ENCODE measurements at regions not wholly inside any gene's neighbourhood (a gene's known extent, or its start where the extent isn't known, plus 50 kb on each side); places are given as distances from the start of the nearest gene placed in this dataset.

- Mint-ChIP-seq H3K27ac (no peak overlapping the region), H3K4me1 (no peaks in the 10 kb centered on the region), H3K27me3 (peaks cover 27% of the 10 kb centered on the region), H3K4me3 (no peak overlapping the region), H3K9me3 (peaks cover 0 to 4% (median 0%) of the 10 kb centered on the region in 7 donors), H3K36me3 (no peaks in the 10 kb centered on the region)
- Histone ChIP-seq H3K4me3 (ENCODE audit: low read depth, low read length) (no peak overlapping the region), H3K36me3 (ENCODE audit: control insufficient read depth, insufficient read depth, low read length) (no peaks in the 10 kb centered on the region), H3K4me1 (ENCODE audit: control insufficient read depth, insufficient read depth, low read length, poor library complexity, severe bottlenecking) (no peaks in the 10 kb centered on the region), H3K27me3 (ENCODE audit: control insufficient read depth, insufficient read depth, low read length) (peaks cover 9% of the 10 kb centered on the region), H3K9me3 (ENCODE audit: control insufficient read depth in 2 of 2, low read length in 2 of 2) (no peaks in the 10 kb centered on the region), H3K27ac (ENCODE audit: insufficient read depth, low read length, poor library complexity, severe bottlenecking) (no peak overlapping the region)
- DNase-seq (no peak), ATAC-seq (ENCODE audit: low read depth in 2 of 2) (no peak)
These were observed 303.6 kb downstream of the TFAP2C start for GRCh38 chr20:56932575-56933330.

GRCh38 chr20:56933331-56933698, 304.2 kb downstream of the TFAP2C start:
- no peaks in the 10 kb centered on the region for H3K36me3 Mint-ChIP-seq
- ATAC-seq (ENCODE audit: low read depth in 2 of 2) (no peak), DNase-seq (no peak)
- no peaks in the 10 kb centered on the region for H3K4me1 Mint-ChIP-seq
- H3K27me3 Mint-ChIP-seq = peaks cover 24% of the 10 kb centered on the region
- H3K27ac Mint-ChIP-seq = no peak overlapping the region
- H3K9me3 Mint-ChIP-seq = peaks cover 0 to 4% (median 0%) of the 10 kb centered on the region in 7 donors
- no peaks in the 10 kb centered on the region for H3K9me3 ChIP-seq (ENCODE audit: control insufficient read depth in 2 of 2, low read length in 2 of 2)
- H3K27ac ChIP-seq (ENCODE audit: insufficient read depth, low read length, poor library complexity, severe bottlenecking) = no peak overlapping the region
- no peaks in the 10 kb centered on the region for H3K36me3 ChIP-seq (ENCODE audit: control insufficient read depth, insufficient read depth, low read length)
- no peak overlapping the region for H3K4me3 Mint-ChIP-seq
- H3K4me1 ChIP-seq (ENCODE audit: control insufficient read depth, insufficient read depth, low read length, poor library complexity, severe bottlenecking) = no peaks in the 10 kb centered on the region
- no peak overlapping the region for H3K4me3 ChIP-seq (ENCODE audit: low read depth, low read length)
- H3K27me3 ChIP-seq (ENCODE audit: control insufficient read depth, insufficient read depth, low read length) = peaks cover 7% of the 10 kb centered on the region

GRCh38 chr20:56934888-56935287, 305.8 kb downstream of the TFAP2C start:
- Mint-ChIP-seq H3K4me3 (no peak overlapping the region), H3K27me3 (peaks cover 11% of the 10 kb centered on the region), H3K4me1 (no peaks in the 10 kb centered on the region), H3K27ac (no peak overlapping the region), H3K36me3 (no peaks in the 10 kb centered on the region), H3K9me3 (peaks cover 0 to 2% (median 0%) of the 10 kb centered on the region in 7 donors)
- no peak overlapping the region for H3K4me3 ChIP-seq (ENCODE audit: low read depth, low read length)
- H3K27me3 ChIP-seq (ENCODE audit: control insufficient read depth, insufficient read depth, low read length) = peaks cover 5% of the 10 kb centered on the region
- ATAC-seq (ENCODE audit: low read depth in 2 of 2) (no peak), DNase-seq (no peak)
- no peaks in the 10 kb centered on the region for H3K4me1 ChIP-seq (ENCODE audit: control insufficient read depth, insufficient read depth, low read length, poor library complexity, severe bottlenecking)
- H3K27ac ChIP-seq (ENCODE audit: insufficient read depth, low read length, poor library complexity, severe bottlenecking) = no peak overlapping the region
- no peaks in the 10 kb centered on the region for H3K9me3 ChIP-seq (ENCODE audit: control insufficient read depth in 2 of 2, low read length in 2 of 2)
- H3K36me3 ChIP-seq (ENCODE audit: control insufficient read depth, insufficient read depth, low read length) = no peaks in the 10 kb centered on the region

- Mint-ChIP-seq H3K27ac (no peak overlapping the region), H3K4me1 (no peaks in the 10 kb centered on the region), H3K9me3 (peaks cover 0 to 2% (median 0%) of the 10 kb centered on the region in 7 donors), H3K36me3 (no peaks in the 10 kb centered on the region), H3K27me3 (no peaks in the 10 kb centered on the region), H3K4me3 (no peak overlapping the region)
- Histone ChIP-seq H3K27ac (ENCODE audit: insufficient read depth, low read length, poor library complexity, severe bottlenecking) (no peak overlapping the region), H3K27me3 (ENCODE audit: control insufficient read depth, insufficient read depth, low read length) (no peaks in the 10 kb centered on the region), H3K4me3 (ENCODE audit: low read depth, low read length) (no peak overlapping the region), H3K9me3 (ENCODE audit: control insufficient read depth in 2 of 2, low read length in 2 of 2) (no peaks in the 10 kb centered on the region), H3K4me1 (ENCODE audit: control insufficient read depth, insufficient read depth, low read length, poor library complexity, severe bottlenecking) (no peaks in the 10 kb centered on the region), H3K36me3 (ENCODE audit: control insufficient read depth, insufficient read depth, low read length) (no peaks in the 10 kb centered on the region)
- DNase-seq = no peak
- ATAC-seq (ENCODE audit: low read depth in 2 of 2) = no peak
These were observed 311.4 kb downstream of the TFAP2C start for GRCh38 chr20:56940466-56940865.

DNA sequence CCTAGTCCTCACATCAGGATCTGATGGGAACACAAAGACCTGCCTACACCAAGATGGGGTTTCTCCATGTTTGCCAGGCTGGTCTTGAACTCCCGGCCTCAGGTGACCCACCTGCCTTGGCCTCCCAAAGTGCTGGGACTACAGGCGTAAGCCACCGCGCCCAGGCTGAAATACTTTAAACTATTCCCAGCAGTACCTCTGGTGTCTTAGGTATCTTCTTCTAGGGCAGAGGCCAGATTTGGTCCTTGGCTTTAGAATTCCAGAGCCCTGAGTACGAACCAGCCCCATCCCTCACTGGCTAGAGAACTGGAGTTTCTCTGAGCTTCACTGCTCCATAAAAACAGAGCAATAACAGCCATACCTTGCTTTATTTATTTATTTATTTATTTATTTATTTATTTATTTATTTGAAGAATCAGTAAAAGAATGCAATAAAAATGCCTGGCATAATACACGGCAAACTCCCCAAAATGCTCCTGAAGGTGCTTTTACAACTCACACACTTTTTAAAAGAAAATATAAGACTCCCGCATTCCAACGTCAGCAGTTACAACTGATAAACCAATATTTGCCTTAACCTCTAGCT, 312.1 kb downstream of the TFAP2C start:
- no peaks in the 10 kb centered on the region for H3K4me1 Mint-ChIP-seq
- ATAC-seq (ENCODE audit: low read depth in 2 of 2) (no peak), DNase-seq (no peak)
- Histone ChIP-seq H3K9me3 (ENCODE audit: control insufficient read depth in 2 of 2, low read length in 2 of 2) (no peaks in the 10 kb centered on the region), H3K36me3 (ENCODE audit: control insufficient read depth, insufficient read depth, low read length) (no peaks in the 10 kb centered on the region), H3K27ac (ENCODE audit: insufficient read depth, low read length, poor library complexity, severe bottlenecking) (no peak overlapping the region), H3K27me3 (ENCODE audit: control insufficient read depth, insufficient read depth, low read length) (no peaks in the 10 kb centered on the region), H3K4me1 (ENCODE audit: control insufficient read depth, insufficient read depth, low read length, poor library complexity, severe bottlenecking) (no peaks in the 10 kb centered on the region), H3K4me3 (ENCODE audit: low read depth, low read length) (no peak overlapping the region)
- no peaks in the 10 kb centered on the region for H3K36me3 Mint-ChIP-seq
- no peak overlapping the region for H3K27ac Mint-ChIP-seq
- no peak overlapping the region for H3K4me3 Mint-ChIP-seq
- peaks cover 0 to 2% (median 0%) of the 10 kb centered on the region in 7 donors for H3K9me3 Mint-ChIP-seq
- H3K27me3 Mint-ChIP-seq = no peaks in the 10 kb centered on the region

DNA sequence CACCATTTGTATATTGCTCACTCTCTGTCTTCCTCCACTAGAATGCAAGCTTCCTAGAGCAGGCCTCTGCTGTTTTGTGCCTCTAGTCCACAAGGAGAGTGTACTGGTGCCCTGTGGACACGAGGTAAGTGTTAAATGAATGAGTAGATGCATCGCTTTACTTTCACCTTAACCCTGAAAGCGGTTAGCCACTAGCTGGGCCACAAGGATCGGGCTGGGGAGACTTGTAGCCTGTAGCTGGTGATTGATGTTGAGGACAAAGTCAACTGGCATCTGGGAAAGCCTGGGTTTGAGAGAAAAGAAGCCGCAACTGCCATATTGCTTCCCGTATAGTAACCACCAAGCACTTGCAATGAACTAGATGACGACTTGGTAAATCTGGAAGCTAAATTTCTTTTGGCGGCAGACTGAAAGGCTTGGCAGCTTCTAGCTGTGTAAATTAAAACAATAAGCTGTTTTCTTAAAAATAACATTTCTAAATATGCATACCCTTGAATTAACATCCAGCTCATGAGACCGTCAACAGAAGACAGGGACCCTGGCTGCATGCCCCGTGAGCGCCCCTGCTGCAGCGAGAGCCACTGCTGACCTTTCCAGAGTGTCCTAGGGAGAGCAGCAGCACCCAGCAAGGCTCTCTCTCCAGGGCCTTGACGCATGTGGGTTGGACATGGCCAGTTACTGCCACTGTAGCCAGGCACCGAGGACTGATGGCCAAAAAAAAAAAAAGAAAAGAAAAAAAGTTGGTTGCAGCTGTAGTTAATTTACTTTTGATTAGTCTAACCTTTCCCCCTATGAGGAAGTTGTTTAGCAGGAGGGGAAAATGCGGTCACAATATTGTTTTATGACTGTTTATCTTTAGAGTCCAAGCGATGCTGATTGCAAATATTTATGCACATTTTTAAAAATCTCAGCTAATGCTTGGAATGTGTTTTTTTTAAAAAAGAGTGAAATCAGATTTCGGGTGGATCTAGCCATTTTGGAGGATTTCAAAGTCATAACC, 315.1 kb downstream of the TFAP2C start:
- Mint-ChIP-seq H3K27ac (no peak overlapping the region), H3K4me3 (no peak overlapping the region), H3K36me3 (no peaks in the 10 kb centered on the region), H3K9me3 (peaks cover 0 to 3% (median 0%) of the 10 kb centered on the region in 7 donors), H3K27me3 (no peaks in the 10 kb centered on the region), H3K4me1 (no peaks in the 10 kb centered on the region)
- DNase-seq (no peak), ATAC-seq (ENCODE audit: low read depth in 2 of 2) (no peak)
- Histone ChIP-seq H3K9me3 (ENCODE audit: control insufficient read depth in 2 of 2, low read length in 2 of 2) (no peaks in the 10 kb centered on the region), H3K4me1 (ENCODE audit: control insufficient read depth, insufficient read depth, low read length, poor library complexity, severe bottlenecking) (no peaks in the 10 kb centered on the region), H3K36me3 (ENCODE audit: control insufficient read depth, insufficient read depth, low read length) (no peaks in the 10 kb centered on the region), H3K27me3 (ENCODE audit: control insufficient read depth, insufficient read depth, low read length) (no peaks in the 10 kb centered on the region), H3K4me3 (ENCODE audit: low read depth, low read length) (no peak overlapping the region), H3K27ac (ENCODE audit: insufficient read depth, low read length, poor library complexity, severe bottlenecking) (no peak overlapping the region)

DNA sequence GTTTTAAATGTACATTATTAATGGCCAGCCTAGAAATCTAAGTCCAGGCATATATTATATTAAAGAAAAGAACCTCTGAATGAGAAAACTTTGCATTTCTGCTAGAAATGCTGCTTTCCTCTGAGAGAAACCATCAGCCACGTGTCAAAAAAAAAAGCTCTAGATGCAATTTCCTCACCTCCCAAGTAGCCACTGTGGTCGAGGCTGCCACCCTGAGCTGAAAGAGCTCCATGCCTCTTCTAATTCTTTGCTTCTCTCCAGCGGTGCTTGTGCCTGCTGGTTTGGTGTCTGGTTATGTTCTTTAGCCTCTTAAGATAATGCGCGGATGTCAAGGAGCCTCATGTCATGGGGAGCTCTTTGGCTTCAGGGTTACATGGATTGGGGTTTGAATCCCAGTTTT, 316.0 kb downstream of the TFAP2C start:
- H3K9me3 Mint-ChIP-seq = peaks cover 0 to 3% (median 0%) of the 10 kb centered on the region in 7 donors
- Histone ChIP-seq H3K36me3 (ENCODE audit: control insufficient read depth, insufficient read depth, low read length) (no peaks in the 10 kb centered on the region), H3K27ac (ENCODE audit: insufficient read depth, low read length, poor library complexity, severe bottlenecking) (no peak overlapping the region), H3K4me1 (ENCODE audit: control insufficient read depth, insufficient read depth, low read length, poor library complexity, severe bottlenecking) (no peaks in the 10 kb centered on the region), H3K9me3 (ENCODE audit: control insufficient read depth in 2 of 2, low read length in 2 of 2) (no peaks in the 10 kb centered on the region), H3K27me3 (ENCODE audit: control insufficient read depth, insufficient read depth, low read length) (no peaks in the 10 kb centered on the region), H3K4me3 (ENCODE audit: low read depth, low read length) (no peak overlapping the region)
- ATAC-seq (ENCODE audit: low read depth in 2 of 2) (no peak), DNase-seq (no peak)
- H3K4me1 Mint-ChIP-seq = no peaks in the 10 kb centered on the region
- H3K27ac Mint-ChIP-seq = no peak overlapping the region
- no peaks in the 10 kb centered on the region for H3K36me3 Mint-ChIP-seq
- no peak overlapping the region for H3K4me3 Mint-ChIP-seq
- no peaks in the 10 kb centered on the region for H3K27me3 Mint-ChIP-seq
